IMR-90 (cell line): ENCODE measurements at regions not wholly inside any gene's neighbourhood (a gene's known extent, or its start where the extent isn't known, plus 50 kb on each side); places are given as distances from the start of the nearest gene placed in this dataset.

ENCODE experiments used
- ATAC-seq: fragments of 200-7000 bp; cut with Tn5 transposase; 2 replicates; pipeline ENCODE4 v1.9.1; 2020; ENCODE audit warnings: low read depth, mild to moderate bottlenecking, moderate library complexity
- BruUV-seq: library from RNA; stranded (reverse); fragments of 400-500 nt; replicated peaks from 2 replicates; lab custom pipeline; 2021; lab: Mats Ljungman, UMichigan
- CTCF ChIA-PET: fragments of 300-600 bp; formaldehyde crosslinking; extraction: SDS; loops from one replicate; lab custom pipeline; 2021; ENCODE audit warnings: antibody characterized with exemption; lab: Yijun Ruan, JAX
- POLR2A ChIA-PET: fragments of 300-600 bp; sonication (Branson Sonifier 250); formaldehyde crosslinking; loops from one replicate; lab custom pipeline; 2022; ENCODE audit warnings: antibody characterized with exemption; ENCODE audit not compliant: unreplicated experiment; lab: Charles Lee
- DNase-seq: peaks from one replicate; pipeline ENCODE4 v3.0.0; 2013
- H2AFZ ChIP-seq: replicated peaks from 2 replicates; pipeline ENCODE3; 2013; ENCODE audit warnings: low read length, mild to moderate bottlenecking; ENCODE audit not compliant: poor library complexity
- H2AK5ac ChIP-seq: 2 replicates; pipeline ENCODE4 v1.6.1; 2013; ENCODE audit warnings: low read depth, low read length, inconsistent platforms
- H2AK9ac ChIP-seq: replicated peaks from 2 replicates; pipeline ENCODE3; 2013; ENCODE audit warnings: mild to moderate bottlenecking, low read depth, low read length, moderate library complexity; ENCODE audit not compliant: poor library complexity
- H2BK120ac ChIP-seq: 2 replicates; pipeline ENCODE4 v1.6.1; 2013; ENCODE audit warnings: low read depth, low read length, inconsistent platforms
- H2BK15ac ChIP-seq: 3 replicates; pipeline ENCODE4 v1.6.1; 2013; ENCODE audit warnings: low read depth, low read length, inconsistent platforms
- H2BK20ac ChIP-seq: 2 replicates; pipeline ENCODE4 v1.6.1; 2013; ENCODE audit warnings: low read depth, mild to moderate bottlenecking, inconsistent platforms, low read length, moderate library complexity
- H2BK5ac ChIP-seq: 2 replicates; pipeline ENCODE4 v1.6.1; 2013; ENCODE audit warnings: mild to moderate bottlenecking, low read depth, low read length, inconsistent platforms; ENCODE audit not compliant: poor library complexity, severe bottlenecking
- H3K14ac ChIP-seq: replicated peaks from 2 replicates; pipeline ENCODE4 v1.6.1; 2013; ENCODE audit warnings: low read depth, low read length, inconsistent platforms
- H3K18ac ChIP-seq: 2 replicates; pipeline ENCODE4 v1.6.1; 2013; ENCODE audit warnings: low read depth, low read length, control low read depth
- H3K23ac ChIP-seq: 2 replicates; pipeline ENCODE4 v1.6.1; 2013; ENCODE audit warnings: low read depth, low read length, inconsistent platforms
- H3K27ac ChIP-seq: 2 replicates; pipeline ENCODE4 v1.5.1; 2013; ENCODE audit warnings: mild to moderate bottlenecking, control low read depth, low read length; ENCODE audit not compliant: insufficient read depth
- H3K27me3 ChIP-seq: 2 replicates; pipeline ENCODE4 v1.6.1; 2013; ENCODE audit warnings: low read length; ENCODE audit not compliant: control insufficient read depth, insufficient read depth
- H3K36me3 ChIP-seq: 2 replicates; pipeline ENCODE4 v1.6.1; 2013; ENCODE audit warnings: low read length, mixed read lengths; ENCODE audit not compliant: control insufficient read depth, insufficient read depth
- H3K4ac ChIP-seq: 2 replicates; pipeline ENCODE4 v1.6.1; 2013; ENCODE audit warnings: low read depth, low read length, inconsistent platforms
- H3K4me1 ChIP-seq: 2 replicates; pipeline ENCODE4 v1.6.1; 2013; ENCODE audit warnings: low read length, mixed read lengths; ENCODE audit not compliant: control insufficient read depth, insufficient read depth
- H3K4me2 ChIP-seq: 2 replicates; pipeline ENCODE4 v1.6.1; 2013; ENCODE audit warnings: low read depth, mild to moderate bottlenecking, control low read depth, low read length, moderate library complexity
- H3K4me3 ChIP-seq: 2 replicates; pipeline ENCODE4 v1.5.1; 2013; ENCODE audit warnings: low read depth, mild to moderate bottlenecking, control low read depth, low read length, moderate library complexity; ENCODE audit not compliant: insufficient read depth
- H3K56ac ChIP-seq: 2 replicates; pipeline ENCODE4 v1.6.1; 2013; ENCODE audit warnings: low read length, inconsistent platforms; ENCODE audit not compliant: insufficient read depth; ENCODE audit errors: extremely low read depth
- H3K79me1 ChIP-seq, 2 experiments: 2 replicates each; pipeline ENCODE4 v1.6.1; 2013; ENCODE audit warnings: low read length in 2 of 2, inconsistent platforms in 1 of 2, low read depth in 1 of 2
- H3K9ac ChIP-seq: 2 replicates; pipeline ENCODE4 v1.6.1; 2013; ENCODE audit warnings: low read depth, low read length, control low read depth
- H3K9me1 ChIP-seq: 2 replicates; pipeline ENCODE4 v1.6.1; 2013; ENCODE audit warnings: low read length, inconsistent platforms; ENCODE audit not compliant: insufficient read depth
- H3K9me3 ChIP-seq: 2 replicates; pipeline ENCODE4 v1.6.1; 2013; ENCODE audit warnings: low read length; ENCODE audit not compliant: control insufficient read depth, insufficient read depth
- H4K20me1 ChIP-seq: 2 replicates; pipeline ENCODE4 v1.6.1; 2013; ENCODE audit warnings: low read length, inconsistent platforms; ENCODE audit not compliant: insufficient read depth
- H4K5ac ChIP-seq: 2 replicates; pipeline ENCODE4 v1.6.1; 2013; ENCODE audit warnings: mild to moderate bottlenecking, low read depth, low read length, control low read depth
- H4K8ac ChIP-seq, 2 experiments: 2 replicates each; pipeline ENCODE4 v1.6.1; 2013; ENCODE audit warnings: low read depth in 2 of 2, low read length in 2 of 2, control low read depth in 1 of 2, inconsistent platforms in 1 of 2
- H4K91ac ChIP-seq: 2 replicates; pipeline ENCODE4 v1.6.1; 2013; ENCODE audit warnings: low read depth, low read length, inconsistent platforms; ENCODE audit not compliant: insufficient read depth
- BHLHE40 ChIP-seq: fragments of 150-350 bp; IDR thresholded peaks from 2 replicates; pipeline ENCODE4 v1.6.1; 2016; ENCODE audit warnings: mild to moderate bottlenecking, low read depth, low read length
- CEBPB ChIP-seq: IDR thresholded peaks from 2 replicates; pipeline ENCODE4 v1.6.1; 2012; ENCODE audit warnings: low read depth, low read length, improper control_type of control experiment
- MXI1 ChIP-seq: IDR thresholded peaks from 2 replicates; pipeline ENCODE4 v1.6.1; 2012; ENCODE audit warnings: low read depth, mild to moderate bottlenecking, low read length, moderate library complexity, borderline replicate concordance
- NFE2L2 ChIP-seq: fragments of 150-350 bp; IDR thresholded peaks from 2 replicates; pipeline ENCODE4 v1.6.1; 2016; ENCODE audit warnings: low read depth, mild to moderate bottlenecking, low read length
- POLR2A ChIP-seq: IDR thresholded peaks from 2 replicates; pipeline ENCODE4 v1.6.1; 2012; ENCODE audit warnings: mild to moderate bottlenecking, low read depth, low read length
- RAD21 ChIP-seq: IDR thresholded peaks from 2 replicates; pipeline ENCODE4 v1.6.1; 2012; ENCODE audit warnings: low read length, improper control_type of control experiment
- SMC3 ChIP-seq: fragments of 150-350 bp; IDR thresholded peaks from 2 replicates; pipeline ENCODE4 v1.6.1; 2016; ENCODE audit warnings: low read depth, mild to moderate bottlenecking, antibody characterized with exemption, low read length, moderate library complexity
- WGBS, 2 experiments: methylation state at CpG; one replicate each; pipeline versions ENCODE4 v1.1.5 to v1.1.7; 2013; ENCODE audit warnings: missing lambda C conversion rate in 2 of 2; ENCODE audit not compliant: insufficient read length in 1 of 2; ENCODE audit errors: extremely low coverage in 2 of 2; 5-methylcytosine and 5-hydroxymethylcytosine counted together
- dilution Hi-C: fragments of 300-500 bp; cut with HindIII; formaldehyde crosslinking; loops from one replicate; pipeline ENCODE4 v1.14.3; 2018; ENCODE audit warnings: low sequenced_read_pairs; ENCODE audit not compliant: unreplicated experiment
- in situ Hi-C: fragments of 300-500 bp; cut with MboI; formaldehyde crosslinking; loops from 3 replicates; pipeline ENCODE4 v1.14.3; 2019; ENCODE audit warnings: low sequenced_read_pairs, inconsistent platforms, mixed read lengths
- intact Hi-C: fragments of 100-400 bp; cut with micrococcal nuclease; formaldehyde crosslinking; loops from 2 replicates; pipeline ENCODE4 v1.10.0; 2022

GRCh38 chr6:166776571-166776970 lies 149.5 kb upstream of the RPS6KA2 start:
- no peaks in the 10 kb centered on the region for H3K36me3 ChIP-seq
- H4K20me1 ChIP-seq = no peaks in the 10 kb centered on the region
- H3K27ac ChIP-seq = no peak overlapping the region
- DNase-seq (no peak), ATAC-seq (no peak)
- no peaks in the 10 kb centered on the region for H3K9me1 ChIP-seq
- H2BK20ac ChIP-seq = no peak overlapping the region
- no peak overlapping the region for H2AK9ac ChIP-seq
- POLR2A ChIA-PET = no interaction called here
- no peak overlapping the region for H2BK5ac ChIP-seq
- no peak overlapping the region for H2AFZ ChIP-seq
- H2BK15ac ChIP-seq = no peak overlapping the region
- no peak overlapping the region for H4K8ac ChIP-seq
- BruUV-seq = no TSS peak
- dilution Hi-C loops (no loop called here), intact Hi-C loops (loop anchor here (10.0 kb wide), 1 partner anchor 1118 kb away; no protein-coding TSS in a partner anchor), in situ Hi-C loops (no loop called here)
- H3K27me3 ChIP-seq = peaks cover 17% of the 10 kb centered on the region; the same call in 1 of the 2 replicates
- H3K18ac ChIP-seq = no peak overlapping the region
- 93% methylated on average over 4 of the region's 12 CpGs; no CpG with 5 or more reads in 1 of the 2 experiments for WGBS, 2 experiments
- no peak overlapping the region for H3K4me2 ChIP-seq
- no peaks in the 10 kb centered on the region for H3K79me1 ChIP-seq
- no peak overlapping the region for H3K56ac ChIP-seq
- H3K14ac ChIP-seq = no peak overlapping the region
- CTCF ChIA-PET = interaction anchor here (1.1 to 3.7 kb wide), 2 partner anchors 208 to 213 kb away, joined by 5 to 16 read pairs; no protein-coding TSS in a partner anchor
- no peaks in the 10 kb centered on the region for H3K9me3 ChIP-seq
- H3K23ac ChIP-seq = no peak overlapping the region
- no peak overlapping the region for H3K4me3 ChIP-seq
- H2AK5ac ChIP-seq = no peak overlapping the region
- no peak overlapping the region for H3K4ac ChIP-seq
- no peaks in the 10 kb centered on the region for H3K4me1 ChIP-seq
- no peak overlapping the region for H4K91ac ChIP-seq
- no peak overlapping the region for H2BK120ac ChIP-seq
- TF ChIP-seq SMC3 (no peak), BHLHE40 (no peak), POLR2A (no peak), CEBPB (no peak), RAD21 (no peak), NFE2L2 (no peak), MXI1 (no peak)
- no peak overlapping the region for H4K5ac ChIP-seq
- no peak overlapping the region for H3K9ac ChIP-seq
